IMR-90 (cell line): ENCODE measurements at regions not wholly inside any gene's neighbourhood (a gene's known extent, or its start where the extent isn't known, plus 50 kb on each side); places are given as distances from the start of the nearest gene placed in this dataset.

Experiments
- ATAC-seq: fragments of 200-7000 bp; cut with Tn5 transposase; 2 replicates; pipeline ENCODE4 v1.9.1; 2020; ENCODE audit warnings: low read depth, mild to moderate bottlenecking, moderate library complexity
- BruUV-seq: library from RNA; stranded (reverse); fragments of 400-500 nt; replicated peaks from 2 replicates; lab custom pipeline; 2021; lab: Mats Ljungman, UMichigan
- CTCF ChIA-PET: fragments of 300-600 bp; formaldehyde crosslinking; extraction: SDS; loops from one replicate; lab custom pipeline; 2021; ENCODE audit warnings: antibody characterized with exemption; lab: Yijun Ruan, JAX
- POLR2A ChIA-PET: fragments of 300-600 bp; sonication (Branson Sonifier 250); formaldehyde crosslinking; loops from one replicate; lab custom pipeline; 2022; ENCODE audit warnings: antibody characterized with exemption; ENCODE audit not compliant: unreplicated experiment; lab: Charles Lee
- DNase-seq: peaks from one replicate; pipeline ENCODE4 v3.0.0; 2013
- H2AFZ ChIP-seq: replicated peaks from 2 replicates; pipeline ENCODE3; 2013; ENCODE audit warnings: low read length, mild to moderate bottlenecking; ENCODE audit not compliant: poor library complexity
- H2AK5ac ChIP-seq: 2 replicates; pipeline ENCODE4 v1.6.1; 2013; ENCODE audit warnings: low read depth, low read length, inconsistent platforms
- H2AK9ac ChIP-seq: replicated peaks from 2 replicates; pipeline ENCODE3; 2013; ENCODE audit warnings: mild to moderate bottlenecking, low read depth, low read length, moderate library complexity; ENCODE audit not compliant: poor library complexity
- H2BK120ac ChIP-seq: 2 replicates; pipeline ENCODE4 v1.6.1; 2013; ENCODE audit warnings: low read depth, low read length, inconsistent platforms
- H2BK15ac ChIP-seq: 3 replicates; pipeline ENCODE4 v1.6.1; 2013; ENCODE audit warnings: low read depth, low read length, inconsistent platforms
- H2BK20ac ChIP-seq: 2 replicates; pipeline ENCODE4 v1.6.1; 2013; ENCODE audit warnings: low read depth, mild to moderate bottlenecking, inconsistent platforms, low read length, moderate library complexity
- H2BK5ac ChIP-seq: 2 replicates; pipeline ENCODE4 v1.6.1; 2013; ENCODE audit warnings: mild to moderate bottlenecking, low read depth, low read length, inconsistent platforms; ENCODE audit not compliant: poor library complexity, severe bottlenecking
- H3K14ac ChIP-seq: replicated peaks from 2 replicates; pipeline ENCODE4 v1.6.1; 2013; ENCODE audit warnings: low read depth, low read length, inconsistent platforms
- H3K18ac ChIP-seq: 2 replicates; pipeline ENCODE4 v1.6.1; 2013; ENCODE audit warnings: low read depth, low read length, control low read depth
- H3K23ac ChIP-seq: 2 replicates; pipeline ENCODE4 v1.6.1; 2013; ENCODE audit warnings: low read depth, low read length, inconsistent platforms
- H3K27ac ChIP-seq: 2 replicates; pipeline ENCODE4 v1.5.1; 2013; ENCODE audit warnings: mild to moderate bottlenecking, control low read depth, low read length; ENCODE audit not compliant: insufficient read depth
- H3K27me3 ChIP-seq: 2 replicates; pipeline ENCODE4 v1.6.1; 2013; ENCODE audit warnings: low read length; ENCODE audit not compliant: control insufficient read depth, insufficient read depth
- H3K36me3 ChIP-seq: 2 replicates; pipeline ENCODE4 v1.6.1; 2013; ENCODE audit warnings: low read length, mixed read lengths; ENCODE audit not compliant: control insufficient read depth, insufficient read depth
- H3K4ac ChIP-seq: 2 replicates; pipeline ENCODE4 v1.6.1; 2013; ENCODE audit warnings: low read depth, low read length, inconsistent platforms
- H3K4me1 ChIP-seq: 2 replicates; pipeline ENCODE4 v1.6.1; 2013; ENCODE audit warnings: low read length, mixed read lengths; ENCODE audit not compliant: control insufficient read depth, insufficient read depth
- H3K4me2 ChIP-seq: 2 replicates; pipeline ENCODE4 v1.6.1; 2013; ENCODE audit warnings: low read depth, mild to moderate bottlenecking, control low read depth, low read length, moderate library complexity
- H3K4me3 ChIP-seq: 2 replicates; pipeline ENCODE4 v1.5.1; 2013; ENCODE audit warnings: low read depth, mild to moderate bottlenecking, control low read depth, low read length, moderate library complexity; ENCODE audit not compliant: insufficient read depth
- H3K56ac ChIP-seq: 2 replicates; pipeline ENCODE4 v1.6.1; 2013; ENCODE audit warnings: low read length, inconsistent platforms; ENCODE audit not compliant: insufficient read depth; ENCODE audit errors: extremely low read depth
- H3K79me1 ChIP-seq, 2 experiments: 2 replicates each; pipeline ENCODE4 v1.6.1; 2013; ENCODE audit warnings: low read length in 2 of 2, inconsistent platforms in 1 of 2, low read depth in 1 of 2
- H3K9ac ChIP-seq: 2 replicates; pipeline ENCODE4 v1.6.1; 2013; ENCODE audit warnings: low read depth, low read length, control low read depth
- H3K9me1 ChIP-seq: 2 replicates; pipeline ENCODE4 v1.6.1; 2013; ENCODE audit warnings: low read length, inconsistent platforms; ENCODE audit not compliant: insufficient read depth
- H3K9me3 ChIP-seq: 2 replicates; pipeline ENCODE4 v1.6.1; 2013; ENCODE audit warnings: low read length; ENCODE audit not compliant: control insufficient read depth, insufficient read depth
- H4K20me1 ChIP-seq: 2 replicates; pipeline ENCODE4 v1.6.1; 2013; ENCODE audit warnings: low read length, inconsistent platforms; ENCODE audit not compliant: insufficient read depth
- H4K5ac ChIP-seq: 2 replicates; pipeline ENCODE4 v1.6.1; 2013; ENCODE audit warnings: mild to moderate bottlenecking, low read depth, low read length, control low read depth
- H4K8ac ChIP-seq, 2 experiments: 2 replicates each; pipeline ENCODE4 v1.6.1; 2013; ENCODE audit warnings: low read depth in 2 of 2, low read length in 2 of 2, control low read depth in 1 of 2, inconsistent platforms in 1 of 2
- H4K91ac ChIP-seq: 2 replicates; pipeline ENCODE4 v1.6.1; 2013; ENCODE audit warnings: low read depth, low read length, inconsistent platforms; ENCODE audit not compliant: insufficient read depth
- BHLHE40 ChIP-seq: fragments of 150-350 bp; IDR thresholded peaks from 2 replicates; pipeline ENCODE4 v1.6.1; 2016; ENCODE audit warnings: mild to moderate bottlenecking, low read depth, low read length
- CEBPB ChIP-seq: IDR thresholded peaks from 2 replicates; pipeline ENCODE4 v1.6.1; 2012; ENCODE audit warnings: low read depth, low read length, improper control_type of control experiment
- CHD1 ChIP-seq: IDR thresholded peaks from 2 replicates; pipeline ENCODE4 v1.6.1; 2012; ENCODE audit warnings: low read depth, low read length, improper control_type of control experiment
- CTCF ChIP-seq: conservative IDR thresholded peaks from 2 replicates; pipeline ENCODE4 v1.5.1; 2012; ENCODE audit warnings: mild to moderate bottlenecking, low read depth, low read length, improper control_type of control experiment
- ELK1 ChIP-seq: fragments of 150-350 bp; IDR thresholded peaks from 2 replicates; pipeline ENCODE4 v1.6.1; 2016; ENCODE audit warnings: low read depth, mild to moderate bottlenecking, low read length, moderate library complexity, borderline replicate concordance
- FOS ChIP-seq: fragments of 150-350 bp; IDR thresholded peaks from 2 replicates; pipeline ENCODE4 v1.6.1; 2016; ENCODE audit warnings: low read depth, low read length
- MAFK ChIP-seq: IDR thresholded peaks from 2 replicates; pipeline ENCODE4 v1.6.1; 2012; ENCODE audit warnings: low read depth, low read length, improper control_type of control experiment
- MAZ ChIP-seq: IDR thresholded peaks from 2 replicates; pipeline ENCODE4 v1.6.1; 2012; ENCODE audit warnings: low read depth, mild to moderate bottlenecking, low read length, improper control_type of control experiment, moderate library complexity, borderline replicate concordance
- MXI1 ChIP-seq: IDR thresholded peaks from 2 replicates; pipeline ENCODE4 v1.6.1; 2012; ENCODE audit warnings: low read depth, mild to moderate bottlenecking, low read length, moderate library complexity, borderline replicate concordance
- NFE2L2 ChIP-seq: fragments of 150-350 bp; IDR thresholded peaks from 2 replicates; pipeline ENCODE4 v1.6.1; 2016; ENCODE audit warnings: low read depth, mild to moderate bottlenecking, low read length
- POLR2A ChIP-seq: IDR thresholded peaks from 2 replicates; pipeline ENCODE4 v1.6.1; 2012; ENCODE audit warnings: mild to moderate bottlenecking, low read depth, low read length
- RAD21 ChIP-seq: IDR thresholded peaks from 2 replicates; pipeline ENCODE4 v1.6.1; 2012; ENCODE audit warnings: low read length, improper control_type of control experiment
- RCOR1 ChIP-seq: IDR thresholded peaks from 2 replicates; pipeline ENCODE4 v1.6.1; 2012; ENCODE audit warnings: mild to moderate bottlenecking, low read length, improper control_type of control experiment; ENCODE audit not compliant: insufficient replicate concordance
- RFX5 ChIP-seq: IDR thresholded peaks from 2 replicates; pipeline ENCODE4 v1.8.0; 2012; ENCODE audit warnings: low read depth, mild to moderate bottlenecking, low read length, moderate library complexity
- SMC3 ChIP-seq: fragments of 150-350 bp; IDR thresholded peaks from 2 replicates; pipeline ENCODE4 v1.6.1; 2016; ENCODE audit warnings: low read depth, mild to moderate bottlenecking, antibody characterized with exemption, low read length, moderate library complexity
- USF2 ChIP-seq: fragments of 150-350 bp; IDR thresholded peaks from 2 replicates; pipeline ENCODE4 v1.6.1; 2017; ENCODE audit warnings: mild to moderate bottlenecking, antibody characterized with exemption, low read length, low read depth
- WGBS, 2 experiments: methylation state at CpG; one replicate each; pipeline versions ENCODE4 v1.1.5 to v1.1.7; 2013; ENCODE audit warnings: missing lambda C conversion rate in 2 of 2; ENCODE audit not compliant: insufficient read length in 1 of 2; ENCODE audit errors: extremely low coverage in 2 of 2; 5-methylcytosine and 5-hydroxymethylcytosine counted together
- dilution Hi-C: fragments of 300-500 bp; cut with HindIII; formaldehyde crosslinking; loops from one replicate; pipeline ENCODE4 v1.14.3; 2018; ENCODE audit warnings: low sequenced_read_pairs; ENCODE audit not compliant: unreplicated experiment
- in situ Hi-C: fragments of 300-500 bp; cut with MboI; formaldehyde crosslinking; loops from 3 replicates; pipeline ENCODE4 v1.14.3; 2019; ENCODE audit warnings: low sequenced_read_pairs, inconsistent platforms, mixed read lengths
- intact Hi-C: fragments of 100-400 bp; cut with micrococcal nuclease; formaldehyde crosslinking; loops from 2 replicates; pipeline ENCODE4 v1.10.0; 2022

GRCh38 chr6:49070411-49070810 lies 392.6 kb downstream of the MMUT start:
- Histone ChIP-seq H4K8ac (no peak overlapping the region), H3K27me3 (no peaks in the 10 kb centered on the region), H4K5ac (no peak overlapping the region), H4K20me1 (no peaks in the 10 kb centered on the region), H3K9ac (no peak overlapping the region), H2BK20ac (no peak overlapping the region), H4K91ac (no peak overlapping the region), H3K4ac (no peak overlapping the region), H3K4me3 (no peak overlapping the region), H3K23ac (no peak overlapping the region), H3K79me1 (no peaks in the 10 kb centered on the region), H2AFZ (peak overlapping the region; percentile 60), H3K14ac (no peak overlapping the region), H3K56ac (no peak overlapping the region), H3K4me1 (no peaks in the 10 kb centered on the region), H2BK120ac (no peak overlapping the region), H3K36me3 (no peaks in the 10 kb centered on the region), H3K27ac (no peak overlapping the region), H2AK5ac (no peak overlapping the region), H2BK15ac (no peak overlapping the region), H3K9me1 (no peaks in the 10 kb centered on the region), H2AK9ac (no peak overlapping the region), H3K18ac (no peak overlapping the region), H3K9me3 (no peaks in the 10 kb centered on the region), H3K4me2 (no peak overlapping the region), H2BK5ac (no peak overlapping the region)
- ChIA-PET POLR2A (no interaction called here), CTCF (no interaction called here)
- ATAC-seq (no peak), DNase-seq (no peak)
- TF ChIP-seq RCOR1 (no peak), CEBPB (no peak), ELK1 (no peak), CTCF (no peak), MAZ (no peak), BHLHE40 (no peak), SMC3 (no peak), MAFK (no peak), NFE2L2 (no peak), RAD21 (no peak), CHD1 (no peak), USF2 (no peak), POLR2A (no peak), RFX5 (no peak), MXI1 (no peak), FOS (no peak)
- intact Hi-C loops: no loop called here
- BruUV-seq: no TSS peak
- dilution Hi-C loops: no loop called here
- WGBS, 2 experiments: no CpG with 5 or more reads among the region's 2 CpGs
- in situ Hi-C loops: no loop called here
